MM.1S (cell line): ENCODE measurements at regions not wholly inside any gene's neighbourhood (a gene's known extent, or its start where the extent isn't known, plus 50 kb on each side); places are given as distances from the start of the nearest gene placed in this dataset.

Experiments
- EZH2 ChIP-seq: fragments of 300-600 bp; sonication (generic); optimal IDR thresholded peaks from 2 replicates; pipeline ENCODE3; 2017; ENCODE audit warnings: low read depth, mild to moderate bottlenecking, antibody characterized with exemption, low read length, mixed read lengths
- TF ChIP-seq, protein P1 (sequence below): fragments of 300-600 bp; sonication (generic); IDR thresholded peaks from 2 replicates; pipeline ENCODE4 v1.5.1; 2016; ENCODE audit warnings: antibody characterized with exemption, low read length, mixed read lengths

GRCh38 chr11:127994736-127995135, 592.6 kb downstream of the ETS1 start:
- TF ChIP-seq, protein P1, sequence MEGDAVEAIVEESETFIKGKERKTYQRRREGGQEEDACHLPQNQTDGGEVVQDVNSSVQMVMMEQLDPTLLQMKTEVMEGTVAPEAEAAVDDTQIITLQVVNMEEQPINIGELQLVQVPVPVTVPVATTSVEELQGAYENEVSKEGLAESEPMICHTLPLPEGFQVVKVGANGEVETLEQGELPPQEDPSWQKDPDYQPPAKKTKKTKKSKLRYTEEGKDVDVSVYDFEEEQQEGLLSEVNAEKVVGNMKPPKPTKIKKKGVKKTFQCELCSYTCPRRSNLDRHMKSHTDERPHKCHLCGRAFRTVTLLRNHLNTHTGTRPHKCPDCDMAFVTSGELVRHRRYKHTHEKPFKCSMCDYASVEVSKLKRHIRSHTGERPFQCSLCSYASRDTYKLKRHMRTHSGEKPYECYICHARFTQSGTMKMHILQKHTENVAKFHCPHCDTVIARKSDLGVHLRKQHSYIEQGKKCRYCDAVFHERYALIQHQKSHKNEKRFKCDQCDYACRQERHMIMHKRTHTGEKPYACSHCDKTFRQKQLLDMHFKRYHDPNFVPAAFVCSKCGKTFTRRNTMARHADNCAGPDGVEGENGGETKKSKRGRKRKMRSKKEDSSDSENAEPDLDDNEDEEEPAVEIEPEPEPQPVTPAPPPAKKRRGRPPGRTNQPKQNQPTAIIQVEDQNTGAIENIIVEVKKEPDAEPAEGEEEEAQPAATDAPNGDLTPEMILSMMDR: no peak
- TF ChIP-seq EZH2: no peak
